GM19025 (cell line): ENCODE measurements at regions not wholly inside any gene's neighbourhood (a gene's known extent, or its start where the extent isn't known, plus 50 kb on each side); places are given as distances from the start of the nearest gene placed in this dataset.
"Not testable (repeated sequence)": the region's sequence is repeated elsewhere in the genome, so short reads cannot be mapped to it uniquely, and the experiment has no call there.

Experiments used
- ATAC-seq: cut with Tn5 transposase; IDR thresholded peaks from one replicate; pipeline ENCODE4 v1.9.1; 2021; ENCODE audit warnings: mild to moderate bottlenecking, low read depth, moderate library complexity; ENCODE audit not compliant: unreplicated experiment

DNA sequence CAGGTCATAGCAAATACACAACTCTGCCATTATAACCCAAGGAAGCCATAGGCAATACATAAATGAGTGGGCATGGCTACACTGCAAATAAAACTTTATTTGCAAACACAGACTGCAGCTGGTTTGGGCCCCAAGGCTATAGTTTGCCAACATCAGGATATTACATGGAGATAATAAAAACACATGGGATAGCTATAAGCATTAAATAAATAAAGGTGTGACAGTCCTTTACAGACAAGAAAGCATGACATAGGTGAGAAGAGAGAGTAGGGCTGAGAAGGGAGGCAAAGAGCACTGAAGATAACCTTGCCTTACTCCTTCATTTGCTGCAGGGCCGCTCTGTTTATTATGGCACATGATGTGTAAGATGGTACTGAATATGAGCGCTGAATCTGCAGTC, 135.1 kb upstream of the GHITM start:
- ATAC-seq: no peak

DNA sequence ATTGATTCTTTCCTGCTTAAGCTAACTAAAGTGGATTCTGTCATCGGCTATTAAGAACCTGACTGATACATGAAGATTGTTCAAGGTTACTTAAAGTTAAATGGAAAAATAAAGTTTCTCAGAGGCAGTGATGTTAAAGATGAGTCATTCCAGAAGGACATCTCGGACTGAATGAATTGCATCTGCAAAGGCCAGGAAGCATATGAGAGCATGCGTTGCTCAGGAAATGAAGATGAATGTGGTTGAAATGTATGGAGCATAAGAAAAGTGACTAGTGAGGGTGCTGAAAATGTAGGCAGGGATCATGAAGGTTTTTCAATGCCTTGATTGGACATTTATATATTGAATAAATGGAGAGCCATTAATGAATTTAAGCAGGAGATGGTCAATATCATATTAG, 133.9 kb upstream of the GHITM start:
- no peak for ATAC-seq

DNA sequence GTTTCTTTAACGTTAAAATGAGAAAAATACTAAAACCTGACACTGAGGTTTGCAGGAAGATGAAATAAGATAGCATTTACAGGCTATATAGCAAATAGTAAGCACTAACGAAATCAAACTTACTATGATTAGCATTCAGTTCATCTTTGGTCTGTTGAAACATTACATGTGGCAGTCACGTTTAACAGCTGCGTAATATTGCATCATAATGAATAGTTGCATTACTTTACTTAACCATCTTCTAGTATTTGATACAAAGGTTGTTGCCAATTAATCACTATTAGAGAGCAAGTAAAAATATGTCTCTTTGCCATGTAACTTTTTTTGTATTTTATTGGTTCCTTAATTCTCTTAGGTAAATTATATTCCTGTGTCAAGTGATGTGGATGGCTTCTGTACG, 131.8 kb upstream of the GHITM start:
- ATAC-seq: no peak

DNA sequence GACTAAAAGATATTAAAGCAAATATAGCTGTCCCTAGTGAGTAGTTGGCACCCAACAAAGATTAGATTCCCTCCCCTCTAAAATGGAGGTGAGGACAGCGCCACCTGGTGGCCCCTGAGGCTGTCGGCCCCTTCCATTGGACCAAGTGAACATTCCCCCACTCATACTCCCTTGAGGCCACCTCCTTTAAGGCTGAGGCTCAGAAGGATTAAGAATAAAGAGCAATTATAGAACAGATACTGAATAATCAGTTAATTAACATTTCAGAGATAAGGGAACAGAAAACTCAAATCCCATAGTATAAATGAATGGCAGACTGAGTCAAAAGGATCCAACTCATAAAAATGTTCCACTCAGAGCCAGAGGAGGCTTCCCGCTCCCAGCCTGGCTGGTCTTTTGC, 130.4 kb upstream of the GHITM start:
- ATAC-seq: no peak

DNA sequence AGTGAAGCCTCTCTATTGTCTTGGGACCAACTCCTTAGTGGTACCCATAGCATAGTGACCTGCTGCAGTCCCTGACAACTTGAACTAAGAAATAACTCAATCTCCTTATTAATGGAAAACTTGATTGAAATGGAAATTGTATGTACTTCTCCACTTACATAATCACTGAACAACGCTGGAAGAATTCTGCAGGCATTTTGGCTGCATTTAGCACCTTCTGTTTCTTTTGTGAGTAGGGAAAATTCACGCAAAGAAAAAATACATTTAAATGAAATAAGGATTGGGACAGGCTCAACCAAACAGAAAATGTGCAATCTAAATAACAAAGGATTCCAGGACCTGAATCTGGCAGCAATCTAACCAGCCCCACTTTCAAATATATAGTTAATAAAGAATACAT, 126.9 kb upstream of the GHITM start:
- ATAC-seq: no peak

DNA sequence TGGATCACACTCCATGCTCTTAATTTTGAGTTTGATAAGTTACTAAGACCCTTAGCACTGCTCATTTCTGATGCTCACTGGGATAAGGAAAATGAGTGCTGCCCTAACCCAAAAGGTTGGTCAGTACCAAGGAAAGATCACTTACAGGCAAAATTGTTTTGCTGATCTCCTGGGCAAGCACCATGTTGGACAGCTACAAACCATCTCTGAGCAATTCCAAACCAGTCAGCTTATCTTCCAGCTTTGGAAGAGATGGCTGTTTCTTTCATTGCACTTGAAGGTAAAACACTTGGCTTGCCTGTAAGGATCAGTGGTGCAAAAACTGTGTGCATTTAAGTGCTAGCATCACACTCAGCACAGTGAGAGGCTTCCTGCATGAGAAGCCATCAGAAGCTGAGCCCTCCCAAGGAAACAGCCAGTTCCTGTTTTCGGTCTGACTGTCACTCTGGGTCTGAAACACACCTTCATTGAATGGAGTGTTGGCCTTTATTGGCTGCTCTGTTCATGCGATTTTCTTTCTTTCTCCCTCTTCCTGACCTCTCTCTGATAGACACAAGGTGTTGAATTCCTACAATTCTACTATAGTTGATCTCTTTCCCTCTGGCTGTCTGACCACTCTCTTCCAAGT, 126.4 kb upstream of the GHITM start:
- ATAC-seq: peak; percentile 77

DNA sequence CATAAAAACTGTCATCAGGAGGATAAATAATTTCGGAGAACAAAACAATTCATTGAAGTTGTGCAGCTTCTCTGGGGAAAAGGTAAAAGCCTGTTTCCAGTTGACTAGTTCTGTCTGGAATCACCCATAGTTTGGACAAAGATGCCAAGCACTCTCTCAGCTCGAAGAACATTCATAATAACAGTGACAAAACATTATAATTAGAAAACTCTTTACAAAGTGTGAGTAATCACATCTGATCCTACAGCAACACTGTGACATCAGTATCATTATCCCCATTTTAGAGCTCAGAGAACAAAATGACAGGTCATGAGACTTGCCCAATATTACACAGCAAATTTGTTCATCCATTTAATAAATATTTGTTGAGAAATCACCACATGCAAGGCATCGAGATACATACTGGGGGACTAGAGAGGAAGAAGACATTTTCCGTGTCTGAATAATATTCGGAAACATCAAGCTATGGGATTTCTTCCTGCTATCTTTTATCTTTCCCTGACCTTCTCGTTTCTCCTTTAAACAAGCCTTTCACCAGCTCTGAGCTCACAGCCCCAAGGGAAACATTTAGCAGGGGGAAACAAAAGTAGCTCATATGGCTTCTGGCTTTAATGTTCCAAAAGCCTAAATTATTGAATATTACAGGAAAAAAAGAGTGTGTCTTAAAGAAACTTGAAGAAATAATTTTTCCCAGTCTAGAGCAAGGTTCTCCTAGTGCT, 123.3 kb upstream of the GHITM start:
- no peak for ATAC-seq

DNA sequence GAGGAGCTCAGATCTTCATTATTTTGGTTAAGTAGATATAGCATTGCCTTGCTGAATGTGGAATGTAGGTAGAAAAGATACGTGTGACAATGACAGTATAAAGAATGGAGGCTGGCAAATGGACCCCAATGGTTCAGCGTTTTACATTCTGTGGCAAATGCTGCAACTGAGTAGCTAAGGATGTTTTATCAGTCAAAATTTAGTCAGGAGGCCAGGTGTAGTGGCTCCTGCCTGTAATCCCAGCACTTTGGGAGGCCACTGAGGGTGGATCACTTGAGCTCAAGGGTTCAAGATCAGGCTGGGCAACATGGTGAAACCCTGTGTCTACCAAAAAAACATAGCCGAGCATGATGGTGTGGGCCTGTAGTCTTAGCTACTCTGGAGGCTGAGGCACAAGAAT, 120.5 kb upstream of the GHITM start:
- ATAC-seq: no peak

DNA sequence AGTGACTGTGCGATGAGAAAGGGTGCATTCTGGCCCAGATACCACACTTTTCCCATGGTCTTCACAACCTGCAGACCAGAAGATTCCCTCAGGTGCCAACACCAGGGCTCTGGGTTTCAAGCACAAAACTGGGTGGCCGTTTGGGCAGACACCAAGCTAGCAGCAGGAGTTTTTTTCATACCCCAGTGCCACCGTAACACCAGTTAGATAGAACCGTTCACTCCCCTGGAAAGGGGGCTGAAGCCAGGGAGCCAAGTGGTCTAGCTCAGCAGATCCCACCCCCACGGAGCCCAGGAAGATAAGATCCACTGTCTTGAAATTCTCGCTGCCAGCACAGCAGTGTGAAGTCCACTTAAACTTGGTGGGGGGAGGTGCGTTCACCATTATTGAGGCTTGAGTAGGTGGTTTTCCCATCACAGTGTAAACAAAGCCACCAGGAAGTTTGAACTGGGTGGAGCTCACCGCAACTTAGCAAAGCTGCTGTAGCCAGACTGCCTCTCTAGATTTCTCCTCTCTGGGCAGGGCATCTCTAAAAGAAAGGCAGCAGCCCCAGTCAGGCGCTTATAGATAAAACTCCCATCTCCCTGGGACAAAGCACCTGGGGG, 119.4 kb upstream of the GHITM start:
- ATAC-seq: not testable (repeated sequence)

DNA sequence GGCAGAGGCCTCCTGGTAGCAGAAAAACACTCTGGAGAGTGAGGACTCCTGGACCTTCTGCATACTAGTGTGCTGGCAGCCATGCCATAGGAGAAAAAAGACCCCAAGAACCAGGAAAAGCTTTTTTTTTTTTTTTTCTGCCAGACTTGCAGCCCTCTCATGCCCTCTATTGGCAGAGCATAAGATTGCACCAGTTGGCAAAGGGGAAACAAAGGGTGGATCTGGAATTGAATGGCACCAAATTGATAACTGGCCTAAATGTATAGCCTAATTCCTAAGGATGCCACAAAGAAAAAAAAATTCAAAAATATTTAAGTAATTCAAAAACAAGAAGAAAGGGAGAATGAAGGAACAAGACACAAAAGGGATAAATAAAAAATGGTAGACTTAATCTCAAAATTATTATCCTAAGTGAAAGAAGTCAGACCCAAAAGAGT, 112.5 kb upstream of the GHITM start:
- no peak for ATAC-seq

DNA sequence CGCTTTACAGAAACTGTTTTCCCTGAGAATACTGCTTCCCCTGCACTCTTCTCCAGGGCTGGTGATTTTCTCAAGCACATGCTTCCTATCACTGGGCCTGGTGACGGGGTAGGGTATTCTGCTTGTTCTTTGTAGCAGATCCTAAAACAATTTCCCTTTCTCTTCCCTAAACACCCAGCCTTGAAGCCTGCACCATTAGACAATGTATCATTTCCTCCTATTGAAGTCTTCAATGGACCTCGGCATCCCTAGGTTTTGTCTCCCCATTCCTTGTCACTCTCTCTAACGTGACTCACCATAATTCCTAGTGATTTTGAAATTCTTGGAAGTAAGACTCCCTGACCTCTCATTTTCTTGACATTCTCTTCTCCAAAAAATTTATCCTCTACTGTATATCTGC, 109.5 kb upstream of the GHITM start:
- ATAC-seq: no peak

DNA sequence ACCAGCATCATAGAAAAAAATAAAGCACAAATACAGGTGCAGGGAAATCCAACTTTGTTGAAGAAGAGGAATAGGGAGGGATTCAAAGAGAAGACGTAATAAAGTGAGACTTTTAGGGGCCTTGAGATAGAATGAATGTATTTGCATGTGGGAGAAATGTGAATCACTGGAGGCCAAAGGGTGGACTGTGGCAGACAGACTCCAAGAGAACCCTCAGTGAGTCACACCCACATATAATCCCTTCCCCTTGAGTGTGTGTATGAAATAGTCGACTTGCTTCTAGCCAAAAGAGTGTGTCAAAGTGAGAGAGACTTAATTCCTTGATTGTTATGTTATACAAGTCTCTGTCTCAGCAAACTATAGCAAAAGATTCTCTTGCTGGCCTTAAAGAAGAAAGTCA, 101.3 kb upstream of the GHITM start:
- no peak for ATAC-seq

DNA sequence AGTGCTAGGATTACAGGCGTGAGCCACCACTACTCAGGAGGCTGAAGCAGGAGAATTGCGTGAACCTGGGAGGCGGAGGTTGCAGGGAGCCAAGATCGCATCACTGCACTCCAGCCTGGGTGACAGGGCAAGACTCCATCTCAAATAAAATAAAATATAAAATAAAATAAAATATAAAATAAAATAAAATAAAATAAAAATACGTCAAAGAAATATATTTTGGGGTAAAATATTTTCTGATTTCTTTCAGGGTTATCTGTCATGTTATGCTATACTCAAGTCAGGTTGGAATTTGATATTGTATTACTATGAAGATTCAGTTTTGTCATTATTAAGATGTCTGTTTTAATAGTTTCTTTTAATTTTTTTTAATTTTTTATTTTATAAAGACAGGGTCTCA, 99.4 kb upstream of the GHITM start:
- ATAC-seq: no peak

DNA sequence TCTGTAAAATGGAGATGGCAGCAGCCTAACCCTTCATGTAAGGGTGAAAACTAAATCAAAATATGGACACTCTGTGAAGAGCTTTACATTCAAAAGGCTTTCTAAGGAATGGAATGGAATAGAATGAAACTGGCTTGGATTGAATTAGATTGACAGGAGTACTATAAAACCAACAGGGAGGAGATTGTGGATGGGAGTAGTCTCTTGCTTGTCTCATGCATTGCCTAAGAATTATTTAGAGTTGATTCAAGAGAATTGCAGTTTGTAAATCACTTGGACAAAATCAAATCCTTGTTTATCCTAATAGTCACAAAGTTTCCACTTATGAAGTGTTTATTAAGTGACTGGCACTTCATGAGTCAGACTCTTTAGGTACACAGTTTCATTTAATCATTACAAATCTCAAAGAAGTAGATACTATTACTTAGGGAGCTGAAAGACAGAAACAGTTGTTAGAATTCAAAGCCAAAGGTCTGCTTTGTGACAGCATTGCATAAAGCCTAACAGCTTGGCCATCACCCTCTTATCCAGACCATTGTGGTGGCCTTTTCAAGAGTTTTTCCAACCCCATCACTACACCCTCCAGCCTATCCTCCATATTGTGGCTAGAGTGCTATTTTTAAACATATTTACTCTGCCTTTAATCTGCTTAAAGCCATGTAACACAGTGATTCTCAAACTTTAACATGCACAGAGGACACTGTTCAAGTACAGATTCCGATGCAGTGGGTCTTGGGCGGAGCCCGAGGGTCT, 91.9 kb upstream of the GHITM start:
- no peak for ATAC-seq

DNA sequence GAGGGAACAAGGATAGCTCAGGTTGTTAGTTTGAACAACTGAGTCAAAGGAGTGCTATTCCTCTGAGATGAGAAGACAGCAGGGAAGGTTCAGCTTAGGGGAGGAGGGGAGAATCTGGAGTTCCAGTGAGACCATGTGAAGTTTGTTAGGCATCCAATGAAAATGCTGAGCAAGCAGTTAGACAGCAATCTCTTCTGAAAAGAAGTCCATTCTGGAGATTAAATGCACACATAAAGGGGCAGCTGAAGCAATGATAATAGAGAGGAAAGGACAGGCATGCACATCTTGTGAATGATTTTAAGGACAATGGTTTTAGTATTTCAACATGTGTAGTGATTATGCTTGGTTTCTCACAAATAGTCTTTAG, 89.7 kb upstream of the GHITM start:
- ATAC-seq: no peak

DNA sequence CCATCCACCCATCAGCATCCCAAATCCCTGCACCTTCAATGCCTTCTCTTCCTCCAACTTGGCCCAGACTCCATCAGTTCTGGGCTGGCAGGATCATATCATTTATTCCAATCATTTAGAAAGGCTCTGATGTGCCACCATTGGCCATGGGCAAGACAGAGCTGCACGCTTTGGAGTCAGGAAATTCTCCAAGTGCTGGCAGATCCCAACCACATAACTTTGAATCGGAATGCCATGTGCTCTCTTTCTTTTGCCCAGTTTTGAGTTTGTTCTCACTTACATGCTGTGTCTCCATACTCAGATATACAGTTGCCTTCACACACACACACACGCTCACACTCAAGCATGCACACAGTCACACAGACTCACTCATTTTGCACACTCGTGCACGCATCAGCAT, 85.7 kb upstream of the GHITM start:
- no peak for ATAC-seq

DNA sequence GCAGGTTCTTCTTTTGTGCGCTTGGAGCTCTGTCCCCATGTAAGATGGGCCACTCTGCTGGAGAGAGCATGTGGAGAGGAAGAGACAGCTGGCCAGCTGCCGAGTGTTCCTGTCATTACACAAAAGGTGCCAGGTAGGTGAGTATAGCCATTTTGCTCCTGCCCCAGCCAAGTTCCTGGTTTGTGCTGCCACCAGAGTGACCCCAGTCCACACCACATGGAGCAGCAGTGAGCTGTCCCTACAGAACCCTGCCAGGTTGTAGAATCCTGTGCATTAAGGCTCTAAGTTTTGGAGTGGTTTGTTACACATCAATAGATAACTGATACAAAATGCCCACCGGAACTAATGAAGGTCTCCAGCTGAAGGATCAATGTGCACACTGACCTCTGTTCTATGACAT, 84.6 kb upstream of the GHITM start:
- no peak for ATAC-seq

DNA sequence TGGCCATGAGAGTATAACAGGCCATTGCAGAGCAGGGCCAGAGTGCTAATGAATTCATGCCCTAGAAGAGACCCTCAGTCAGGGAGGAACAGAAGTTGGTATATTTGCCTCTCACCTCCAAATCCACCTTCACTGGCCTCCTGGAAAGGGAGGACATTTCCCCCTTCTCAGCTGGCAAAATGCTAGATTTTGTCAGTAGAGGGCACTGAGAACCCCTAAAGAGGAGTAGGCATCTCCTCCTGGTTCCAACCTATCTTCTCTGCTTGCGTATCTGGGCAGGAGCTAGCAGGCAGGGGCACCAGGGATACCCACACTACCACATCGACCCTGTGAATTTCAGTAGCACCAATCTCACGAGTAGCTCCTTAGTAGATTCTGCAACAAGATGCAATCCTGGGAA, 79.8 kb upstream of the GHITM start:
- no peak for ATAC-seq

DNA sequence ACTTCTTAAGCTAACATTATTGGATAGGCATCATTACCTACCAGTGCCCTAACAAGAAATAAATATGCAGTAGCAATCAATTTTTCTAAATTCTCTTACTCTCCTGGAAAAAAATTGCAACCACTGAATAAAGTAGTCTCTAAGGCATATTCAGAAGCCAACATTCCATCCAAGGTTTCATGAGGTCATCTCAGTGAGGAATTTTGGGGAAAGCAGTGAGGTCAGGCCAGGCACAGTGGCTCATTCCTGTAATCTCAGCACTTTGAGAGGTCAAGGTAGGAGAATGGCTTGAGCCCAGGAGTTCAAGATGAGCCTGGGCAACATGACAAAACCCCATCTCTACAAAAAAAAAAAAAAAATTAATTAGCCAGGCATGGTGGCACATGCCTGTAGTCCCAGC, 75.9 kb upstream of the GHITM start:
- no peak for ATAC-seq

DNA sequence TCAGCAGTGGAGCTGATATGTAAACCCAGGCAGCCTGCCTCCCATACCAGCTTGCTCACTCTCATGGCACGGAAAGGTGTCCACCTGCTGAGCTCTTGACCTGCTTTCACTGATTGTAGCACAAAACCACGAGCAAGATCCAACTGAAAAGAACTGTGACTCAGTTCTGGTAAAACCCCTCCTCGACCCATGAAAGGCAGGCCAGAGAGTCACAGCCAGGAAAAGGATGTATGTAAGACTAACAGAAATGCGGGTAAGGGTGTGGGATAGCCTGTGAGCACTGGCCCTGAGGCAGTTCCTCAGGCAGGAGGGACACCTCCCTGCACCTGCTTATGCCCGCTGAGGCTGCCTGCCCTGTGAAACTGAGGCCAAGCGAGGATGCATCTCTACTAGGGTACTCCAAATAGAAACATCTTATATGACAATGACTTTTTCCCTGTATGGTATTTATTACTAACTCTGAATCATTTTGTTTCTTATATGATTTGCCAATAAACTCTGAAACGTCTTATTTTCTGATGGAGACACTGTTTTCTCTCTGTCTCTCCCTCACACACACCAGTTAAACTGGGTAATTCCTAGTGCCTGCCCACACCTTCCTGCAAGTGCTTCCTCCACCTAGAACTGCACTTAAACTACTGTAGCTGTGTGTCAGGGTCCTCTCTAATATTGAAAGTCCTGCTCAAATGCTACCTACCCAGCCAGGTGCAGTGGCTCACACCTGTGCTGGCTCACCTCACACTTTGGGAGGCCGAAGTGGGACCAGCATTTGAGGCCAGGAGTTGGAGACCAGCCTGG, 73.3 kb upstream of the GHITM start:
- no peak for ATAC-seq

DNA sequence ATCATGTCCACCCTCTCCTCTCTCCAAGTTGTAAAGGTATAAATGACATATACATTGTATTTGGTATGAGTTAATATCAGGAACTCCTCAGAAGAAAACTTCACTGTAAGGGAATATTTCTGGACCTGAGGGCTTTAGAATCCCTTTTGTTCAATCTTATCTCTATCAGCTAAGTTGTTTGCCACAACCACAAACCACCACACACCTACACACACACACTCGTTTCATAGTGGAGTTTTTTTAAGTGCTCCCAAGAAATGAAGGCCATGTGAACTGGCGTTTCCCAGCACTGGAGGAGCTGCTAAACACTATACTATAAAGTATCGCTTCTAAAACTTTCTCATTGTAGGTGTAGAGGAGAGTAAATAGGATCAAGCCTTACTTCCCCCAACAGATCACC, 64.8 kb upstream of the GHITM start:
- no peak for ATAC-seq
